ENCODE measurements at regions not wholly inside any gene's neighbourhood (a gene's known extent, or its start where the extent isn't known, plus 50 kb on each side); places are given as distances from the start of the nearest gene placed in this dataset.

GRCh38 chr12:28640519-28640918, 450.3 kb downstream of the CCDC91 start:
- Histone ChIP-seq H3K9me3 (ENCODE audit: control insufficient read depth, low read depth, low read length) (no peaks in the 10 kb centered on the region), H4K5ac (ENCODE audit: insufficient read length, low read depth, low read length) (no peak overlapping the region), H2AFZ (ENCODE audit: low read length) (no peak overlapping the region), H2BK15ac (ENCODE audit: low read depth, low read length) (no peak overlapping the region), H2BK120ac (ENCODE audit: low read depth, low read length, poor library complexity, severe bottlenecking) (no peak overlapping the region), H3K18ac (ENCODE audit: insufficient read length, low read depth, low read length) (no peak overlapping the region), H3K56ac (ENCODE audit: insufficient read length, low read depth, low read length) (no peak overlapping the region), H2BK5ac (ENCODE audit: insufficient read length, low read length) (no peak overlapping the region), H3K27me3 (ENCODE audit: insufficient read depth, low read length) (no peaks in the 10 kb centered on the region), H3K9ac (ENCODE audit: extremely low read depth, insufficient read length, low read length) (no peak overlapping the region), H4K91ac (ENCODE audit: insufficient read length, low read depth, low read length) (no peak overlapping the region), H4K8ac (replicated peaks; ENCODE audit: insufficient read length, low read depth, low read length) (no peak overlapping the region), H3K79me2 (ENCODE audit: insufficient read depth, low read length) (no peaks in the 10 kb centered on the region), H2BK12ac (ENCODE audit: insufficient read length, low read depth, low read length) (no peak overlapping the region), H3K14ac (ENCODE audit: insufficient read depth, low read length) (no peak overlapping the region), H3K23ac (ENCODE audit: insufficient read length, low read depth, low read length) (no peak overlapping the region), H2BK20ac (ENCODE audit: low read depth, low read length, poor library complexity, severe bottlenecking) (no peak overlapping the region), H3K4ac (ENCODE audit: low read depth, low read length) (no peak overlapping the region), H3K4me2 (ENCODE audit: insufficient read depth, insufficient read length, low read length) (no peak overlapping the region), H2AK5ac (ENCODE audit: insufficient read length, low read length) (no peak overlapping the region), H3K4me1 (ENCODE audit: insufficient read depth, low read length) (no peaks in the 10 kb centered on the region), H4K20me1 (ENCODE audit: control insufficient read depth, insufficient read depth, insufficient read length) (no peaks in the 10 kb centered on the region), H3T11ph (ENCODE audit: low read length) (no peak overlapping the region), H3K79me1 (ENCODE audit: insufficient read depth, low read depth, low read length, poor library complexity, severe bottlenecking) (no peaks in the 10 kb centered on the region), H3K27ac (ENCODE audit: insufficient read length, low read depth, low read length) (no peak overlapping the region), H3K23me2 (ENCODE audit: insufficient read length, low read depth, low read length, poor library complexity, severe bottlenecking) (no peaks in the 10 kb centered on the region)
- H3K27ac Mint-ChIP-seq, result no peak overlapping the region
- DNase-seq, result no peak
- no peaks in the 10 kb centered on the region for H3K4me1 Mint-ChIP-seq
- no CpG with 5 or more reads among the region's 1 CpG for WGBS (ENCODE audit: extremely low coverage, insufficient read length, low lambda C conversion rate)
- TF ChIP-seq, protein P1, sequence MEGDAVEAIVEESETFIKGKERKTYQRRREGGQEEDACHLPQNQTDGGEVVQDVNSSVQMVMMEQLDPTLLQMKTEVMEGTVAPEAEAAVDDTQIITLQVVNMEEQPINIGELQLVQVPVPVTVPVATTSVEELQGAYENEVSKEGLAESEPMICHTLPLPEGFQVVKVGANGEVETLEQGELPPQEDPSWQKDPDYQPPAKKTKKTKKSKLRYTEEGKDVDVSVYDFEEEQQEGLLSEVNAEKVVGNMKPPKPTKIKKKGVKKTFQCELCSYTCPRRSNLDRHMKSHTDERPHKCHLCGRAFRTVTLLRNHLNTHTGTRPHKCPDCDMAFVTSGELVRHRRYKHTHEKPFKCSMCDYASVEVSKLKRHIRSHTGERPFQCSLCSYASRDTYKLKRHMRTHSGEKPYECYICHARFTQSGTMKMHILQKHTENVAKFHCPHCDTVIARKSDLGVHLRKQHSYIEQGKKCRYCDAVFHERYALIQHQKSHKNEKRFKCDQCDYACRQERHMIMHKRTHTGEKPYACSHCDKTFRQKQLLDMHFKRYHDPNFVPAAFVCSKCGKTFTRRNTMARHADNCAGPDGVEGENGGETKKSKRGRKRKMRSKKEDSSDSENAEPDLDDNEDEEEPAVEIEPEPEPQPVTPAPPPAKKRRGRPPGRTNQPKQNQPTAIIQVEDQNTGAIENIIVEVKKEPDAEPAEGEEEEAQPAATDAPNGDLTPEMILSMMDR (conservative IDR thresholded peaks at IDR 0.05), result no peak
- no peaks in the 10 kb centered on the region; a peak in 1 of 7 replicates for H3K36me3 Mint-ChIP-seq (ENCODE audit: insufficient read depth in 1 of 3, low read depth in 3 of 3)
- peaks cover 3 to 4% of the 10 kb centered on the region in 2 experiments; a peak in 1 of 5 replicates for H3K9me3 Mint-ChIP-seq
- no peaks in the 10 kb centered on the region for H3K27me3 Mint-ChIP-seq (ENCODE audit: low read depth)
- no peak overlapping the region for H3K4me3 Mint-ChIP-seq

Measured in H9 (cell line).